SU-DHL-6 (cell line): ENCODE measurements at regions not wholly inside any gene's neighbourhood (a gene's known extent, or its start where the extent isn't known, plus 50 kb on each side); places are given as distances from the start of the nearest gene placed in this dataset.

Experiments used
- CTCF ChIP-seq: fragments of 200-600 bp; sonication (generic); IDR thresholded peaks from one replicate; pipeline ENCODE4 v1.5.1; 2017; ENCODE audit warnings: antibody characterized with exemption, mild to moderate bottlenecking, low read length, moderate library complexity; ENCODE audit not compliant: insufficient read depth, poor library complexity, severe bottlenecking
- EZH2phosphoT487 ChIP-seq: fragments of 200-600 bp; sonication (generic), shearing (Covaris generic); conservative IDR thresholded peaks from 2 replicates; pipeline ENCODE4 v1.6.1; 2018; ENCODE audit warnings: mild to moderate bottlenecking, antibody characterized with exemption, low read length, moderate library complexity, mixed read lengths

GRCh38 chr17:31752584-31752983 is 106.5 kb downstream of the COPRS start:
- TF ChIP-seq CTCF (no peak), EZH2phosphoT487 (no peak)
